ENCODE measurements at regions not wholly inside any gene's neighbourhood (a gene's known extent, or its start where the extent isn't known, plus 50 kb on each side); places are given as distances from the start of the nearest gene placed in this dataset.

GRCh38 chr2:126771094-126771493 lies 115.1 kb downstream of the GYPC start:
- TF ChIP-seq POLR2A (IDR thresholded peaks at IDR 0.05) (no peak), CTCF (IDR thresholded peaks at IDR 0.05) (no peak)

Data from adrenal gland (tissue), 5 donors.